GM23338 (cell line): ENCODE measurements at regions not wholly inside any gene's neighbourhood (a gene's known extent, or its start where the extent isn't known, plus 50 kb on each side); places are given as distances from the start of the nearest gene placed in this dataset.

ENCODE experiments used
- CTCF ChIP-seq, 2 experiments: fragments of 200-600 bp in 1 of 2; sonication (generic) in 1 of 2; conservative IDR thresholded peaks; 2 replicates each; pipeline versions ENCODE4 v1.5.1 to v1.6.1; 2016 to 2017; ENCODE audit warnings: antibody characterized with exemption in 2 of 2, low read depth in 2 of 2, mild to moderate bottlenecking in 2 of 2, moderate library complexity in 1 of 2
- JUNB ChIP-seq: IDR thresholded peaks from one replicate; pipeline ENCODE4 v1.6.1; 2016; ENCODE audit warnings: antibody characterized with exemption; ENCODE audit not compliant: unreplicated experiment

GRCh38 chr2:22525681-22526080, 859.3 kb upstream of the KLHL29 start:
- TF ChIP-seq CTCF (conservative IDR thresholded peaks at IDR 0.05; ENCODE audit: low read depth in 2 of 2) (no peak), JUNB (no peak)
